MM.1S (cell line): ENCODE measurements at regions not wholly inside any gene's neighbourhood (a gene's known extent, or its start where the extent isn't known, plus 50 kb on each side); places are given as distances from the start of the nearest gene placed in this dataset.

Source experiments
- DNase-seq: peaks from one replicate; pipeline ENCODE4 v3.0.0-alpha.2; 2015
- H2AFZ ChIP-seq: fragments of 300-600 bp; sonication (generic); 2 replicates; pipeline ENCODE4 v1.6.0; 2016; ENCODE audit warnings: antibody characterized with exemption, low read length
- H3F3A ChIP-seq: fragments of 300-600 bp; sonication (generic); 2 replicates; pipeline ENCODE4 v1.6.1; 2016; ENCODE audit warnings: mild to moderate bottlenecking, antibody characterized with exemption, low read length, moderate library complexity, mixed read lengths; ENCODE audit not compliant: insufficient read depth
- H3K27ac ChIP-seq: fragments of 300-600 bp; sonication (generic); 2 replicates; pipeline ENCODE4 v1.5.1; 2016; ENCODE audit warnings: mild to moderate bottlenecking, low read length
- H3K27me3 ChIP-seq: fragments of 300-600 bp; sonication (generic); replicated peaks from 2 replicates; pipeline ENCODE4 v1.6.0; 2016; ENCODE audit warnings: low read length; ENCODE audit not compliant: insufficient read depth
- H3K36me3 ChIP-seq: fragments of 300-600 bp; sonication (generic); replicated peaks from 2 replicates; pipeline ENCODE4 v1.6.1; 2016; ENCODE audit warnings: mild to moderate bottlenecking, low read length, mixed read lengths; ENCODE audit not compliant: insufficient read depth
- H3K4me1 ChIP-seq: fragments of 300-600 bp; sonication (generic); 2 replicates; pipeline ENCODE4 v1.6.1; 2016; ENCODE audit warnings: low read length, mixed read lengths
- H3K4me2 ChIP-seq: fragments of 300-600 bp; sonication (generic); 2 replicates; pipeline ENCODE4 v1.6.0; 2016; ENCODE audit warnings: low read depth, low read length
- H3K4me3 ChIP-seq: fragments of 300-600 bp; sonication (generic); 2 replicates; pipeline ENCODE4 v1.5.1; 2016; ENCODE audit warnings: low read length, mixed read lengths
- H3K79me2 ChIP-seq: fragments of 300-600 bp; sonication (generic); 2 replicates; pipeline ENCODE4 v1.6.1; 2016; ENCODE audit warnings: mixed run types, low read length, mixed read lengths
- H3K9ac ChIP-seq: fragments of 300-600 bp; sonication (generic); 2 replicates; pipeline ENCODE4 v1.6.1; 2016; ENCODE audit warnings: low read length, mixed read lengths
- H3K9me2 ChIP-seq: fragments of 300-600 bp; sonication (generic); replicated peaks from 2 replicates; pipeline ENCODE4 v1.6.1; 2016; ENCODE audit warnings: mild to moderate bottlenecking, low read length, mixed read lengths; ENCODE audit not compliant: insufficient read depth
- H3K9me3 ChIP-seq: fragments of 300-600 bp; sonication (generic); replicated peaks from 2 replicates; pipeline ENCODE4 v1.6.1; 2016; ENCODE audit warnings: mild to moderate bottlenecking, low read length, mixed read lengths; ENCODE audit not compliant: insufficient read depth
- H4K20me1 ChIP-seq: fragments of 300-600 bp; sonication (generic); 2 replicates; pipeline ENCODE4 v1.6.1; 2016; ENCODE audit warnings: mild to moderate bottlenecking, low read length, moderate library complexity, mixed read lengths; ENCODE audit not compliant: insufficient read depth
- EZH2 ChIP-seq: fragments of 300-600 bp; sonication (generic); optimal IDR thresholded peaks from 2 replicates; pipeline ENCODE3; 2017; ENCODE audit warnings: low read depth, mild to moderate bottlenecking, antibody characterized with exemption, low read length, mixed read lengths
- EZH2phosphoT487 ChIP-seq: fragments of 300-600 bp; sonication (generic); IDR thresholded peaks from 2 replicates; pipeline ENCODE4 v1.6.1; 2018; ENCODE audit warnings: antibody characterized with exemption, low read length
- TF ChIP-seq, protein P1 (sequence below): fragments of 300-600 bp; sonication (generic); IDR thresholded peaks from 2 replicates; pipeline ENCODE4 v1.5.1; 2016; ENCODE audit warnings: antibody characterized with exemption, low read length, mixed read lengths

DNA sequence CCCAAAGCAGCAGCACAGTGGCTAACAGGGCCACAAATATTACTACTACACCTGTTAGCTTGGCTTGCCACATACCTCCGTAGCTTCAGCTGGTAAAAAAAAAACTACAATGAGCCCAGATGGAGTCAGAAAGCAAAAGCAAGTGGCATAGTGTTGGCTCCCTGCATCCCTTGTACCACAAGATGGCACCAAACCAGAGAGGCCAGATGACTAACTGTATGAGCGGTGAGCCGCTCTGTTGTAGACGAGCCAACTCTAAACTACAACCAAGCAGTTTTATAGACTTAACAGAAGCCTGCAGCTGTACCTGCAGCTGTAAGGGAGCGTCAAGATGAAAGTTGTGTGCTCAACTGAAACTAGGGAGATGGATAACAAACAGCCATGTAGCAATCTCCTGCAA is 84.5 kb upstream of the MCHR2 start:
- H3K79me2 ChIP-seq: no peaks in the 10 kb centered on the region
- H2AFZ ChIP-seq: no peak overlapping the region
- H3K27ac ChIP-seq: no peak overlapping the region
- no peak overlapping the region for H3K9ac ChIP-seq
- no peak overlapping the region for H3K4me2 ChIP-seq
- no peaks in the 10 kb centered on the region for H3K9me2 ChIP-seq
- no peaks in the 10 kb centered on the region for H4K20me1 ChIP-seq
- no peak overlapping the region for H3K4me3 ChIP-seq
- H3F3A ChIP-seq: no peaks in the 10 kb centered on the region; the same call in 1 of the 2 replicates
- no peaks in the 10 kb centered on the region for H3K9me3 ChIP-seq
- DNase-seq: no peak
- H3K4me1 ChIP-seq: no peaks in the 10 kb centered on the region
- TF ChIP-seq EZH2phosphoT487 (no peak), EZH2 (no peak)
- TF ChIP-seq, protein P1, sequence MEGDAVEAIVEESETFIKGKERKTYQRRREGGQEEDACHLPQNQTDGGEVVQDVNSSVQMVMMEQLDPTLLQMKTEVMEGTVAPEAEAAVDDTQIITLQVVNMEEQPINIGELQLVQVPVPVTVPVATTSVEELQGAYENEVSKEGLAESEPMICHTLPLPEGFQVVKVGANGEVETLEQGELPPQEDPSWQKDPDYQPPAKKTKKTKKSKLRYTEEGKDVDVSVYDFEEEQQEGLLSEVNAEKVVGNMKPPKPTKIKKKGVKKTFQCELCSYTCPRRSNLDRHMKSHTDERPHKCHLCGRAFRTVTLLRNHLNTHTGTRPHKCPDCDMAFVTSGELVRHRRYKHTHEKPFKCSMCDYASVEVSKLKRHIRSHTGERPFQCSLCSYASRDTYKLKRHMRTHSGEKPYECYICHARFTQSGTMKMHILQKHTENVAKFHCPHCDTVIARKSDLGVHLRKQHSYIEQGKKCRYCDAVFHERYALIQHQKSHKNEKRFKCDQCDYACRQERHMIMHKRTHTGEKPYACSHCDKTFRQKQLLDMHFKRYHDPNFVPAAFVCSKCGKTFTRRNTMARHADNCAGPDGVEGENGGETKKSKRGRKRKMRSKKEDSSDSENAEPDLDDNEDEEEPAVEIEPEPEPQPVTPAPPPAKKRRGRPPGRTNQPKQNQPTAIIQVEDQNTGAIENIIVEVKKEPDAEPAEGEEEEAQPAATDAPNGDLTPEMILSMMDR: peak; percentile 23
- H3K36me3 ChIP-seq: no peaks in the 10 kb centered on the region
- H3K27me3 ChIP-seq: no peaks in the 10 kb centered on the region

DNA sequence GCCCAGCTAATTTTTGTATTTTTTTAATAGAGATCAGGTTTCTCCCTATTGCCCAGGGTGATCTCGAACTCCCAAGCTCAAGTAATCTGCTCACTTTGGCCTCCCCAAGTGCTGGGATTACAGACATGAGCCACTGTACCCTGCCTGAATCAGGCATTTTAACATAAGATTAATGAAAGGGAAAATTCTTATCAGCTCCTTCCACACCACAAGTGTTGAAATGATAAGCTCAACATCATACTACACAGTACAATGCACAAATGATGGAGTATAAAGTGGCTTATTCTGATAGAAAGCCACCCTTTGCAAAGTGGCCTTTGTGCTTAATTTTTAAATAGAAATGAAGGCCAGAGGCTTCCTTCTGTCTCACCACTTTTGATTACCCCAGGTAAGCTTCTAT is 71.3 kb upstream of the MCHR2 start:
- Histone ChIP-seq H3K9me2 (no peaks in the 10 kb centered on the region), H4K20me1 (no peaks in the 10 kb centered on the region; the same call in 1 of the 2 replicates), H3K9ac (no peak overlapping the region), H3K4me3 (no peak overlapping the region), H3K27me3 (no peaks in the 10 kb centered on the region), H3K79me2 (no peaks in the 10 kb centered on the region), H3K4me2 (no peak overlapping the region), H3K36me3 (no peaks in the 10 kb centered on the region), H3K27ac (no peak overlapping the region), H3K4me1 (no peaks in the 10 kb centered on the region), H2AFZ (no peak overlapping the region), H3K9me3 (no peaks in the 10 kb centered on the region), H3F3A (no peaks in the 10 kb centered on the region)
- DNase-seq: no peak
- no peak for TF ChIP-seq EZH2phosphoT487
- TF ChIP-seq EZH2: no peak
- TF ChIP-seq, protein P1: no peak

DNA sequence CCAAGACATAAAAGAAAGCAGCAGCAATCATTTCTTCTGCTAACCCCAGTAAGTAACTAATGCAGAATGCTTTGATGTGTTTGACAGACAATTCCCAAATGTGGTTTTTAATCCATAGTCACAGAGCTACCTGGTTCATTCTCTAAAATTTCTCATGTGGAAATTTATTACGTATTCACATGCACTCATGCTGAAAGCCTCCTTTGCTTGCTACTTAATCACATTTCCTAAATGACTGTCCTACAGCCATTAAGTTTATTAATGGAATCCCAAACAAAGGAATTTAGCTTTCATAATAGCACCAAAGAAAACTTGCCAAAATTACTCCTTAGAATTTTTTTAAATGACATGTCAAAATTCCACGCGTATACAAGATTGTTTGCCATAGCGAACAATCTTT is 68.6 kb upstream of the MCHR2 start:
- H3K4me1 ChIP-seq: no peaks in the 10 kb centered on the region
- H3K27me3 ChIP-seq: no peaks in the 10 kb centered on the region
- DNase-seq: no peak
- no peaks in the 10 kb centered on the region for H3K9me2 ChIP-seq
- H3K4me2 ChIP-seq: no peak overlapping the region
- no peaks in the 10 kb centered on the region for H3K9me3 ChIP-seq
- no peaks in the 10 kb centered on the region for H3K79me2 ChIP-seq
- H3K9ac ChIP-seq: no peak overlapping the region
- no peaks in the 10 kb centered on the region; the same call in 1 of the 2 replicates for H4K20me1 ChIP-seq
- no peak for TF ChIP-seq EZH2phosphoT487
- TF ChIP-seq, protein P1: no peak
- TF ChIP-seq EZH2: no peak
- no peak overlapping the region for H3K27ac ChIP-seq
- no peak overlapping the region for H2AFZ ChIP-seq
- no peaks in the 10 kb centered on the region for H3K36me3 ChIP-seq
- H3F3A ChIP-seq: no peaks in the 10 kb centered on the region
- no peak overlapping the region for H3K4me3 ChIP-seq
